PC-3 (cell line): ENCODE measurements at regions not wholly inside any gene's neighbourhood (a gene's known extent, or its start where the extent isn't known, plus 50 kb on each side); places are given as distances from the start of the nearest gene placed in this dataset.

Experiments
- EZH2 ChIP-seq: fragments of 300-600 bp; sonication (generic); IDR thresholded peaks from one replicate; pipeline ENCODE4 v1.6.1; 2017; ENCODE audit warnings: antibody characterized with exemption, mild to moderate bottlenecking, low read length; ENCODE audit not compliant: unreplicated experiment
- EZH2phosphoT487 ChIP-seq: fragments of 300-600 bp; sonication (generic); IDR thresholded peaks from 2 replicates; pipeline ENCODE4 v1.6.1; 2018; ENCODE audit warnings: mild to moderate bottlenecking, antibody characterized with exemption, low read length, borderline replicate concordance
- TF ChIP-seq, protein P1 (sequence below): fragments of 300-600 bp; sonication (generic); conservative IDR thresholded peaks from 2 replicates; pipeline ENCODE4 v1.5.1; 2017; ENCODE audit warnings: antibody characterized with exemption, low read depth, mild to moderate bottlenecking, low read length

DNA sequence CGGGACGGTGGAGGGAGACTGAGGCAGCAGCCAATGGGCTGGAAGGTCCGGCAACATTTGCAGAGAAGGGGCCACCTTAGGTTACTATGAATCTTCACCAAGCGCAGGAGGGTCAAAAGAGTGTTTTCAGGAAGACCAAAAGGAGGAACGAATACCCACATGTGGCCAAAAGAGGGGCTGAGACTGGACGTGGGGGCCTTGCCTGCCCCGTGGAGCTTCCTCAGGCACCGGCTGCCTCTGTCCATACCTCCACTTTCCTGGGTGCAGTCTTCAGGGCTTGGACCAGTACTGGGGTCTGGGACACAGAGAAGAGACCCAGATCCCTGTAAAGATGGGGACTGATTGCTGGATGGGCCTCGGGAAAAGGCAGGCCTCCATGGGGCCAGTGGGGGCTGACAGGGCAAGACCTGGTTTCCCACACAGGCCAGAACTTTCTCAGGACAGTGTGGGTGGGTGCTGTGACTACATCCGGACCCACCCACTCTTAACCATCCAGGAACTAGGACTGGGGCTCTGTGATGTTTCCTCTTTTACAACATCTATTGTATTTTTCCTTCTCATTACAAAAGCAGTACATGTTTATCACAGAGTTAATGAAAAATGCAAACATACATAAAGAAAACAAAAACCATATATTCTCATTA lies 294.7 kb downstream of the ZSWIM6 start:
- TF ChIP-seq, protein P1, sequence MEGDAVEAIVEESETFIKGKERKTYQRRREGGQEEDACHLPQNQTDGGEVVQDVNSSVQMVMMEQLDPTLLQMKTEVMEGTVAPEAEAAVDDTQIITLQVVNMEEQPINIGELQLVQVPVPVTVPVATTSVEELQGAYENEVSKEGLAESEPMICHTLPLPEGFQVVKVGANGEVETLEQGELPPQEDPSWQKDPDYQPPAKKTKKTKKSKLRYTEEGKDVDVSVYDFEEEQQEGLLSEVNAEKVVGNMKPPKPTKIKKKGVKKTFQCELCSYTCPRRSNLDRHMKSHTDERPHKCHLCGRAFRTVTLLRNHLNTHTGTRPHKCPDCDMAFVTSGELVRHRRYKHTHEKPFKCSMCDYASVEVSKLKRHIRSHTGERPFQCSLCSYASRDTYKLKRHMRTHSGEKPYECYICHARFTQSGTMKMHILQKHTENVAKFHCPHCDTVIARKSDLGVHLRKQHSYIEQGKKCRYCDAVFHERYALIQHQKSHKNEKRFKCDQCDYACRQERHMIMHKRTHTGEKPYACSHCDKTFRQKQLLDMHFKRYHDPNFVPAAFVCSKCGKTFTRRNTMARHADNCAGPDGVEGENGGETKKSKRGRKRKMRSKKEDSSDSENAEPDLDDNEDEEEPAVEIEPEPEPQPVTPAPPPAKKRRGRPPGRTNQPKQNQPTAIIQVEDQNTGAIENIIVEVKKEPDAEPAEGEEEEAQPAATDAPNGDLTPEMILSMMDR: no peak
- no peak for TF ChIP-seq EZH2
- TF ChIP-seq EZH2phosphoT487: no peak
